T-cell (primary cell): ENCODE measurements at regions not wholly inside any gene's neighbourhood (a gene's known extent, or its start where the extent isn't known, plus 50 kb on each side); places are given as distances from the start of the nearest gene placed in this dataset.

ENCODE experiments used
- ATAC-seq, 4 experiments: fragments of 200-7000 bp in 3 of 4; fragments of 150-1000 bp in 1 of 4; cut with Tn5 transposase; replicated peaks in 1 of 4; 1 replicate in 3 of 4; 2 replicates in 1 of 4; pipeline ENCODE4 v1.10.0; 2021; ENCODE audit warnings: moderate library complexity in 3 of 4, mild to moderate bottlenecking in 2 of 4, moderate number of reproducible peaks in 1 of 4
- CTCF ChIA-PET, 2 donors: fragments of 300-600 bp; sonication (Branson Sonifier 250); formaldehyde crosslinking; loops; one replicate each; lab custom pipeline; 2022; ENCODE audit warnings: antibody characterized with exemption in 2 of 2; lab: Charles Lee
- POLR2A ChIA-PET, 2 donors: fragments of 300-600 bp; sonication (Branson Sonifier 250); formaldehyde crosslinking; loops; one replicate each; lab custom pipeline; 2022; ENCODE audit warnings: antibody characterized with exemption in 2 of 2; lab: Charles Lee
- DNase-seq, 35 experiments: peaks; one replicate each; pipeline versions ENCODE4 v3.0.0 to v3.0.0-alpha.2; 2013 to 2023
- H3K27ac ChIP-seq: one replicate; pipeline ENCODE4 v1.5.1; 2013; ENCODE audit warnings: low read length
- H3K27me3 ChIP-seq, 2 experiments: replicated peaks in 1 of 2; 1 replicate in 1 of 2; 2 replicates in 1 of 2; pipeline versions ENCODE4 v1.6.1 to v1.7.0; 2013; ENCODE audit warnings: low read length in 1 of 2, mixed read lengths in 1 of 2; ENCODE audit not compliant: control insufficient read depth in 2 of 2, insufficient read depth in 2 of 2; ENCODE audit errors: extremely low read depth in 1 of 2
- H3K36me3 ChIP-seq, 2 donors: 1 replicate in 1 of 2; 2 replicates in 1 of 2; pipeline versions ENCODE4 v1.6.1 to v1.7.0; 2013; ENCODE audit warnings: low read length in 1 of 2; ENCODE audit not compliant: control insufficient read depth in 2 of 2, insufficient read depth in 1 of 2; ENCODE audit errors: extremely low read depth in 1 of 2
- H3K4me1 ChIP-seq, 2 experiments: 1 replicate in 1 of 2; 2 replicates in 1 of 2; pipeline versions ENCODE4 v1.6.1 to v1.7.0; 2013; ENCODE audit warnings: low read length in 2 of 2, mixed read lengths in 1 of 2; ENCODE audit not compliant: insufficient read depth in 2 of 2, control insufficient read depth in 1 of 2; ENCODE audit errors: extremely low read depth in 1 of 2
- H3K4me3 ChIP-seq, 2 donors: 1 replicate in 1 of 2; 2 replicates in 1 of 2; pipeline versions ENCODE4 v1.5.1 to v1.7.0; 2013; ENCODE audit warnings: mild to moderate bottlenecking in 2 of 2, low read length in 1 of 2, moderate library complexity in 1 of 2; ENCODE audit not compliant: control insufficient read depth in 1 of 2; ENCODE audit errors: extremely low read depth in 1 of 2
- H3K9me3 ChIP-seq: 2 replicates; pipeline ENCODE4 v1.7.0; 2013
- H3K27ac Mint-ChIP-seq, 2 donors: one replicate each; pipeline ENCODE4 v1.8.0; 2020 to 2021; ENCODE audit warnings: mild to moderate bottlenecking in 2 of 2, mixed read lengths in 2 of 2
- H3K27me3 Mint-ChIP-seq, 2 donors: one replicate each; pipeline ENCODE4 v1.8.0; 2021 to 2022; ENCODE audit warnings: mixed read lengths in 2 of 2
- H3K36me3 Mint-ChIP-seq: one replicate; pipeline ENCODE4 v1.8.0; 2021; ENCODE audit warnings: mixed read lengths
- H3K4me1 Mint-ChIP-seq, 3 donors: one replicate each; pipeline ENCODE4 v1.8.0; 2020 to 2022; ENCODE audit warnings: mixed read lengths in 3 of 3, mild to moderate bottlenecking in 1 of 3
- H3K4me3 Mint-ChIP-seq, 3 donors: one replicate each; pipeline ENCODE4 v1.8.0; 2020 to 2022; ENCODE audit warnings: mild to moderate bottlenecking in 3 of 3, mixed read lengths in 3 of 3, moderate library complexity in 3 of 3
- H3K9me3 Mint-ChIP-seq, 3 donors: one replicate each; pipeline ENCODE4 v1.8.0; 2020 to 2022; ENCODE audit warnings: mixed read lengths in 3 of 3
- WGBS: methylation state at CpG from one replicate; pipeline ENCODE4 v1.1.5; 2013; ENCODE audit warnings: missing lambda C conversion rate; ENCODE audit not compliant: insufficient coverage; 5-methylcytosine and 5-hydroxymethylcytosine counted together

GRCh38 chr3:118607915-118608820 is 426.5 kb downstream of the IGSF11 start:
- 95% methylated on average over 2 of the region's 5 CpGs for WGBS
- no peak overlapping the region for H3K27ac ChIP-seq
- no peaks in the 10 kb centered on the region for H3K27me3 Mint-ChIP-seq
- ChIA-PET POLR2A (no interaction called here), CTCF (no interaction called here)
- DNase-seq = no peak
- ATAC-seq = no peak
- H3K27ac Mint-ChIP-seq = no peak overlapping the region
- H3K36me3 Mint-ChIP-seq = no peaks in the 10 kb centered on the region
- H3K4me1 ChIP-seq = no peaks in the 10 kb centered on the region
- no peaks in the 10 kb centered on the region for H3K9me3 ChIP-seq
- no peaks in the 10 kb centered on the region for H3K36me3 ChIP-seq
- H3K9me3 Mint-ChIP-seq = peaks cover 0 to 8% (median 6%) of the 10 kb centered on the region in 3 donors
- no peak overlapping the region for H3K4me3 ChIP-seq
- no peaks in the 10 kb centered on the region for H3K27me3 ChIP-seq
- no peaks in the 10 kb centered on the region for H3K4me1 Mint-ChIP-seq
- no peak overlapping the region for H3K4me3 Mint-ChIP-seq

DNA sequence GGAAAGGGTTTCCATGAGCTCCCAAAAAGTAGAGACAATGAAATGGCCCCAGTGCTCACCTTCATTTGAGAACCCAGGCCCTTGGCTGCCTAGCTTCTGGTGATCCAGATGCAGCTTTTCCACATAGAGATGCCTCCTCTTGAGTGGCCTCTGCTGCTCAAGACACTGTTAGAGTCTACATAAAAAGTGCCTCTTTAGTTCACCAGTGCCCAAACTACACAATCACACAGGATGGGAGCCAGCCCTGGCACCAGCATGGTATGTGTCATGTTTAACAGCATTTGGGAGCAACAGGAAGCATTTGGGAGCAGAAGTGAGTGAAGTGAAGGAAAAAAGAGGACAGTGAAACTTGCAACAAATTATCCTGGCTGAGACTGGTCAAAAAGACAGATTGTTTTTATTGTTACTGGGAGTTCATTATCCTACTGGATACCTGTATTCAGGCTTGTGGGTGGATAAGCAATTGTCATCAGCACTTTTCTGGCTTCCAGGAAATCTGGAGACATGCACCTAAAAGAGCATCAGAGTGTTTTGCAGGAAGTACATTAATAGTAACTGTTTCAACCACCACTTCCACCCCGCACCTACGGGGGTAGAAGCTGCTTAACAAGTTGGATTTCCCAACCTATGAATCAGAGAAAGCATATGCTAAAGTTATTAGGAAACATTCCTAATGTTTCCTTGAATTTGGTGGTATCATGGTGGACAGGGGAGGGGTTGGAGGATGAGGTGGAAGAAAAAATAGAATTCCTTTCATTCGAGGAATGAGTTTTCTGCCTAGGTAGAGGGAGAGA is 416.2 kb downstream of the IGSF11 start:
- Histone ChIP-seq H3K27me3 (no peaks in the 10 kb centered on the region), H3K36me3 (no peaks in the 10 kb centered on the region), H3K4me3 (no peak overlapping the region), H3K9me3 (no peaks in the 10 kb centered on the region), H3K4me1 (no peaks in the 10 kb centered on the region), H3K27ac (no peak overlapping the region)
- H3K27ac Mint-ChIP-seq = no peak overlapping the region
- ChIA-PET POLR2A (interaction anchor here in 1 of 2 donors (0.6 kb wide), 1 partner anchor 51 kb away, joined by 8 read pairs; no protein-coding TSS in a partner anchor), CTCF (no interaction called here)
- ATAC-seq (no peak), DNase-seq (no peak)
- no peak overlapping the region for H3K4me3 Mint-ChIP-seq
- peaks cover 0 to 5% (median 4%) of the 10 kb centered on the region in 3 donors for H3K9me3 Mint-ChIP-seq
- H3K27me3 Mint-ChIP-seq = no peaks in the 10 kb centered on the region
- H3K36me3 Mint-ChIP-seq = no peaks in the 10 kb centered on the region
- H3K4me1 Mint-ChIP-seq = no peaks in the 10 kb centered on the region
- 50% methylated on average over 1 of the region's 3 CpGs for WGBS

DNA sequence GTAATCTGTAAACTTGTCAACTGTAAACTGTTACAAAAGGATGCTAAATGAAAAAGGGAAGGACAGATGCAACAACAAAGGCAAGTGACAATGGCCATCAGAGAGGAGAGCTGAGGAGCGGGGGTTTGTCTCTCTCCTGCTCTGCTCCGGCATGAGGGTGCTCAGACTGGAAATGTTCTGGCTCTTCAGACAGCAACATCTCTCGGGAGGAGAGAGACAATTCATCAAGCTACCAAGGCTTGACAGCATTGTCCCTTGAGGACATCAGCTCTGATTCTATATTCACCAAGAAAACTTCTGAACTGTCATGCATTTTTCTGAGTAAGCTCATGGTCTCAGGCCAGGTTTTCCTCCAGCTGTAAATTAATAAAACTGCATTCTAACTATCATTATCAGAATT is 408.2 kb downstream of the IGSF11 start:
- 67% methylated on average over 3 of the region's 3 CpGs for WGBS
- DNase-seq = no peak
- Histone ChIP-seq H3K4me3 (no peak overlapping the region), H3K36me3 (no peaks in the 10 kb centered on the region), H3K9me3 (no peaks in the 10 kb centered on the region), H3K27ac (no peak overlapping the region), H3K4me1 (no peaks in the 10 kb centered on the region), H3K27me3 (no peaks in the 10 kb centered on the region)
- POLR2A ChIA-PET = no interaction called here
- Mint-ChIP-seq H3K9me3 (peaks cover 0 to 3% (median 0%) of the 10 kb centered on the region in 3 donors), H3K27me3 (peaks cover 0 to 3% of the 10 kb centered on the region in 2 donors), H3K27ac (no peak overlapping the region), H3K4me3 (no peak overlapping the region), H3K4me1 (no peaks in the 10 kb centered on the region), H3K36me3 (no peaks in the 10 kb centered on the region)
- CTCF ChIA-PET = no interaction called here
- no peak for ATAC-seq

- ChIA-PET CTCF (no interaction called here), POLR2A (no interaction called here)
- ATAC-seq = no peak
- H3K4me1 ChIP-seq = no peaks in the 10 kb centered on the region
- WGBS = 33% methylated on average over 5 of the region's 8 CpGs
- no peaks in the 10 kb centered on the region for H3K9me3 ChIP-seq
- H3K4me3 ChIP-seq = no peak overlapping the region
- H3K27ac ChIP-seq = no peak overlapping the region
- Mint-ChIP-seq H3K36me3 (no peaks in the 10 kb centered on the region), H3K9me3 (no peaks in the 10 kb centered on the region), H3K27me3 (peaks cover 0 to 3% of the 10 kb centered on the region in 2 donors), H3K4me3 (no peak overlapping the region), H3K27ac (no peak overlapping the region), H3K4me1 (no peaks in the 10 kb centered on the region)
- no peaks in the 10 kb centered on the region for H3K36me3 ChIP-seq
- H3K27me3 ChIP-seq = no peaks in the 10 kb centered on the region
- peak in 1 of 35 experiments; percentile 3 for DNase-seq
These were observed 405.8 kb downstream of the IGSF11 start for GRCh38 chr3:118628704-118629341.

DNA sequence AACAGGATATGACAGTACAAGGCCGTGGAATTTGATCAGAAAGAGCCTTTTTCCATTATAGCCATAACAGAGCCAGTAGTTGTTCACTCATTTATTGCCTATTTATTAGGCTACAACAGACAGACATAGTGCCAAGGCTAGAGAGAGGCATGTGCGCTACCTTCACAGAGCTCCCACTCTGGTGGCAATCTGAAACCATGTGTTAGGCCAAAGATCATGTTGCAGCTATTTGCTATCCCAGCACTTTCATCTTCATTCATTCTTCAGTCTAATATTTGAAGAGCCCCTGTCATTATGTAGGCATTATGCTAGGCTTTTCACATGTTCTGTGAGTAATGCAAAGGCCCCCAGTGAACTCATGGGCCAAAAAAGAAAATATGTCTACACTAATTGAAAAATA is 404.8 kb downstream of the IGSF11 start:
- DNase-seq = no peak
- no peak overlapping the region for H3K27ac ChIP-seq
- H3K9me3 Mint-ChIP-seq = no peaks in the 10 kb centered on the region
- no peak overlapping the region for H3K4me3 ChIP-seq
- H3K27me3 ChIP-seq = no peaks in the 10 kb centered on the region
- ATAC-seq = no peak
- CTCF ChIA-PET = no interaction called here
- H3K4me3 Mint-ChIP-seq = no peak overlapping the region
- H3K27ac Mint-ChIP-seq = no peak overlapping the region
- no peaks in the 10 kb centered on the region for H3K4me1 ChIP-seq
- 100% methylated on average over 1 of the region's 2 CpGs for WGBS
- H3K4me1 Mint-ChIP-seq = no peaks in the 10 kb centered on the region
- no peaks in the 10 kb centered on the region for H3K36me3 Mint-ChIP-seq
- POLR2A ChIA-PET = no interaction called here
- no peaks in the 10 kb centered on the region for H3K9me3 ChIP-seq
- H3K27me3 Mint-ChIP-seq = peaks cover 0 to 3% of the 10 kb centered on the region in 2 donors
- H3K36me3 ChIP-seq = no peaks in the 10 kb centered on the region

DNA sequence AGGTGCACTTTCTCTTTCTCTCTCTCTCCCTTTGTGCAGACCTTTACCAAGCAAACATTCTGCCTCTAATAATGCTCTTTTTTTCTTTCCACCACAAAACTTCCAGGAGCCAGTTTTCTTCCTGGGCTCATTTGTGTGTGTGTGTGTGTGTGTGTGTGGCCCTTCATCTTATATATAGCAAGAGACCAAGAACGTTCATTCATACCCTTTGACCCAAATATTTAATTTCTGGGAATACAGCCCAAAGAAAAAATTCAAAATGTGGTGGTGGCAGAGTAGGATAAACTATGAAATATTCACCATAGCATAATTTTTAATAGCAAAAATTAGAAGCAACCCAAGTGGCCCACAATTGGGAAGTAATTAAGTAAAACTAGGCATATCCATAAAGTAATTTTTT is 398.9 kb downstream of the IGSF11 start:
- WGBS = no CpG with 5 or more reads among the region's 1 CpG
- CTCF ChIA-PET = no interaction called here
- no peaks in the 10 kb centered on the region for H3K27me3 ChIP-seq

More for the DNA sequence above, 398.9 kb downstream of the IGSF11 start:
- H3K9me3 ChIP-seq = no peaks in the 10 kb centered on the region
- H3K4me1 ChIP-seq = no peaks in the 10 kb centered on the region
- no peak overlapping the region for H3K4me3 Mint-ChIP-seq
- peaks cover 3 to 4% of the 10 kb centered on the region in 2 donors for H3K27me3 Mint-ChIP-seq
- no peaks in the 10 kb centered on the region for H3K4me1 Mint-ChIP-seq
- H3K27ac Mint-ChIP-seq = no peak overlapping the region
- POLR2A ChIA-PET = no interaction called here
- DNase-seq (no peak), ATAC-seq (no peak)
- no peak overlapping the region for H3K4me3 ChIP-seq
- H3K36me3 ChIP-seq = no peaks in the 10 kb centered on the region
- H3K9me3 Mint-ChIP-seq = peaks cover 0 to 4% (median 4%) of the 10 kb centered on the region in 3 donors
- no peak overlapping the region for H3K27ac ChIP-seq
- no peaks in the 10 kb centered on the region for H3K36me3 Mint-ChIP-seq
